Naive thymus-derived CD8-positive, alpha-beta T cell (primary cell): ENCODE measurements at regions not wholly inside any gene's neighbourhood (a gene's known extent, or its start where the extent isn't known, plus 50 kb on each side); places are given as distances from the start of the nearest gene placed in this dataset.
"Not testable (repeated sequence)": the region's sequence is repeated elsewhere in the genome, so short reads cannot be mapped to it uniquely, and the experiment has no call there.

Source experiments
- ATAC-seq, 2 donors: fragments of 150-1000 bp; cut with Tn5 transposase in 1 of 2; sonication (Bioruptor Pico), chemical (Tn5 transposase) in 1 of 2; 1 replicate in 1 of 2; 2 replicates in 1 of 2; pipeline ENCODE4 v1.10.0; 2021; ENCODE audit warnings: mild to moderate bottlenecking in 2 of 2, moderate library complexity in 2 of 2
- POLR2A ChIA-PET: fragments of 350-600 bp; sonication (Branson Sonifier 250); formaldehyde crosslinking; loops from one replicate; lab custom pipeline; 2021; ENCODE audit warnings: antibody characterized with exemption; lab: Charles Lee
- DNase-seq, 10 donors: peaks; one replicate each; pipeline versions ENCODE4 v3.0.0 to v3.0.0-alpha.2; 2020 to 2022
- H3K27ac Mint-ChIP-seq, 10 donors: one replicate each; pipeline ENCODE4 v1.8.0; 2020 to 2022; ENCODE audit warnings: mild to moderate bottlenecking in 10 of 10, mixed read lengths in 10 of 10, moderate library complexity in 4 of 10, inconsistent platforms in 1 of 10
- H3K27me3 Mint-ChIP-seq, 5 donors: one replicate each; pipeline ENCODE4 v1.8.0; 2021 to 2022; ENCODE audit warnings: mixed read lengths in 5 of 5
- H3K36me3 Mint-ChIP-seq, 3 donors: one replicate each; pipeline ENCODE4 v1.8.0; 2020 to 2022; ENCODE audit warnings: mixed read lengths in 3 of 3, mild to moderate bottlenecking in 2 of 3, inconsistent platforms in 1 of 3
- H3K4me1 Mint-ChIP-seq, 4 donors: one replicate each; pipeline ENCODE4 v1.8.0; 2021 to 2022; ENCODE audit warnings: mixed read lengths in 4 of 4
- H3K4me3 Mint-ChIP-seq, 10 donors: one replicate each; pipeline ENCODE4 v1.8.0; 2020 to 2022; ENCODE audit warnings: mild to moderate bottlenecking in 10 of 10, mixed read lengths in 10 of 10, moderate library complexity in 6 of 10, inconsistent platforms in 1 of 10
- H3K9me3 Mint-ChIP-seq, 9 donors: one replicate each; pipeline ENCODE4 v1.8.0; 2020 to 2022; ENCODE audit warnings: mixed read lengths in 9 of 9, mild to moderate bottlenecking in 3 of 9, inconsistent platforms in 1 of 9, moderate library complexity in 1 of 9

- Mint-ChIP-seq H3K27me3 (no peaks in the 10 kb centered on the region), H3K4me3 (no peak overlapping the region), H3K36me3 (no peaks in the 10 kb centered on the region), H3K4me1 (peaks cover 0 to 4% (median 0%) of the 10 kb centered on the region in 4 donors), H3K9me3 (peaks cover 0 to 8% (median 0%) of the 10 kb centered on the region in 9 donors), H3K27ac (no peak overlapping the region)
- POLR2A ChIA-PET = no interaction called here
- no peak for DNase-seq
- no peak for ATAC-seq
These were observed 55.4 kb upstream of the GRPR start for GRCh38 chrX:16067886-16068515.

- POLR2A ChIA-PET = no interaction called here
- Mint-ChIP-seq H3K9me3 (peaks cover 0 to 1% (median 0%) of the 10 kb centered on the region in 9 donors), H3K4me1 (peaks cover 0 to 4% (median 0%) of the 10 kb centered on the region in 4 donors), H3K36me3 (no peaks in the 10 kb centered on the region), H3K27ac (no peak overlapping the region), H3K27me3 (no peaks in the 10 kb centered on the region), H3K4me3 (no peak overlapping the region)
- DNase-seq = no peak
- no peak for ATAC-seq
These were observed 59.4 kb upstream of the GRPR start for GRCh38 chrX:16063921-16064320.

GRCh38 chrX:16063141-16063540 lies 60.2 kb upstream of the GRPR start:
- Mint-ChIP-seq H3K36me3 (no peaks in the 10 kb centered on the region), H3K27ac (no peak overlapping the region), H3K4me1 (peaks cover 0 to 4% (median 0%) of the 10 kb centered on the region in 4 donors), H3K9me3 (peaks cover 0 to 4% (median 0%) of the 10 kb centered on the region in 9 donors), H3K4me3 (no peak overlapping the region), H3K27me3 (no peaks in the 10 kb centered on the region)
- POLR2A ChIA-PET = no interaction called here
- no peak for ATAC-seq
- DNase-seq = no peak

GRCh38 chrX:16061296-16061695 lies 62.1 kb upstream of the GRPR start:
- Mint-ChIP-seq H3K36me3 (no peaks in the 10 kb centered on the region), H3K4me3 (no peak overlapping the region), H3K4me1 (no peaks in the 10 kb centered on the region), H3K27ac (no peak overlapping the region), H3K9me3 (peaks cover 0 to 4% (median 0%) of the 10 kb centered on the region in 9 donors), H3K27me3 (no peaks in the 10 kb centered on the region)
- ATAC-seq = no peak
- no peak for DNase-seq
- POLR2A ChIA-PET = no interaction called here

- Mint-ChIP-seq H3K4me3 (no peak overlapping the region), H3K9me3 (peaks cover 0 to 4% (median 0%) of the 10 kb centered on the region in 9 donors), H3K27ac (no peak overlapping the region), H3K27me3 (no peaks in the 10 kb centered on the region), H3K4me1 (no peaks in the 10 kb centered on the region), H3K36me3 (no peaks in the 10 kb centered on the region)
- POLR2A ChIA-PET = no interaction called here
- DNase-seq (no peak), ATAC-seq (no peak)
These were observed 63.1 kb upstream of the GRPR start for GRCh38 chrX:16060252-16060651.

GRCh38 chrX:16049126-16049525 lies 74.2 kb upstream of the GRPR start:
- H3K27ac Mint-ChIP-seq, DNase-seq, H3K4me1 Mint-ChIP-seq, ATAC-seq, H3K36me3 Mint-ChIP-seq, POLR2A ChIA-PET, H3K4me3 Mint-ChIP-seq: not testable (repeated sequence)
- Mint-ChIP-seq H3K27me3 (peaks cover 0 to 21% (median 0%) of the 10 kb centered on the region in 5 donors), H3K9me3 (peaks cover 0 to 17% (median 0%) of the 10 kb centered on the region in 9 donors)

GRCh38 chrX:16042980-16043379 lies 80.4 kb upstream of the GRPR start:
- H3K9me3 Mint-ChIP-seq = peaks cover 0 to 2% (median 0%) of the 10 kb centered on the region in 9 donors
- H3K4me3 Mint-ChIP-seq = no peak overlapping the region
- no peak for ATAC-seq
- POLR2A ChIA-PET = no interaction called here
- H3K4me1 Mint-ChIP-seq = peaks cover 0 to 9% (median 4%) of the 10 kb centered on the region in 4 donors
- no peak overlapping the region for H3K27ac Mint-ChIP-seq
- H3K27me3 Mint-ChIP-seq = peaks cover 0 to 16% (median 0%) of the 10 kb centered on the region in 5 donors
- no peak for DNase-seq
- H3K36me3 Mint-ChIP-seq = no peaks in the 10 kb centered on the region

GRCh38 chrX:16039834-16040233 lies 83.5 kb upstream of the GRPR start:
- peaks cover 0 to 9% (median under 1%) of the 10 kb centered on the region in 4 donors for H3K4me1 Mint-ChIP-seq
- POLR2A ChIA-PET = no interaction called here

GRCh38 chrX:16039363-16039762 lies 84.0 kb upstream of the GRPR start:
- Mint-ChIP-seq H3K36me3 (no peaks in the 10 kb centered on the region), H3K9me3 (peaks cover 0 to 3% (median 0%) of the 10 kb centered on the region in 9 donors), H3K27ac (no peak overlapping the region), H3K4me1 (peaks cover 0 to 9% (median under 1%) of the 10 kb centered on the region in 4 donors), H3K4me3 (no peak overlapping the region), H3K27me3 (peaks cover 0 to 5% (median 0%) of the 10 kb centered on the region in 5 donors)
- DNase-seq (no peak), ATAC-seq (no peak)
- POLR2A ChIA-PET = no interaction called here

More at GRCh38 chrX:16039834-16040233, 83.5 kb upstream of the GRPR start:
- H3K4me3 Mint-ChIP-seq = no peak overlapping the region
- H3K27ac Mint-ChIP-seq = no peak overlapping the region
- DNase-seq (no peak), ATAC-seq (no peak)
- H3K27me3 Mint-ChIP-seq = peaks cover 0 to 5% (median 0%) of the 10 kb centered on the region in 5 donors
- H3K36me3 Mint-ChIP-seq = no peaks in the 10 kb centered on the region
- peaks cover 0 to 3% (median 0%) of the 10 kb centered on the region in 9 donors for H3K9me3 Mint-ChIP-seq

GRCh38 chrX:16033331-16033730 lies 90.0 kb upstream of the GRPR start:
- POLR2A ChIA-PET = no interaction called here
- Mint-ChIP-seq H3K27me3 (peaks cover 0 to 4% (median 1%) of the 10 kb centered on the region in 5 donors), H3K4me3 (no peak overlapping the region), H3K36me3 (no peaks in the 10 kb centered on the region), H3K9me3 (peaks cover 0 to 3% (median 0%) of the 10 kb centered on the region in 9 donors), H3K27ac (no peak overlapping the region), H3K4me1 (peaks cover 0 to 1% (median 0%) of the 10 kb centered on the region in 4 donors)
- DNase-seq (no peak), ATAC-seq (no peak)

GRCh38 chrX:16028576-16028975 lies 94.8 kb upstream of the GRPR start:
- H3K27me3 Mint-ChIP-seq = peaks cover 0 to 4% (median 0%) of the 10 kb centered on the region in 5 donors
- H3K36me3 Mint-ChIP-seq = no peaks in the 10 kb centered on the region
- POLR2A ChIA-PET = no interaction called here
- DNase-seq (no peak), ATAC-seq (no peak)
- no peaks in the 10 kb centered on the region for H3K9me3 Mint-ChIP-seq
- H3K4me3 Mint-ChIP-seq = no peak overlapping the region
- H3K4me1 Mint-ChIP-seq = peaks cover 0 to 1% (median 0%) of the 10 kb centered on the region in 4 donors
- no peak overlapping the region for H3K27ac Mint-ChIP-seq

GRCh38 chrX:16023790-16024734 lies 99.3 kb upstream of the GRPR start:
- no peaks in the 10 kb centered on the region for H3K36me3 Mint-ChIP-seq
- H3K4me1 Mint-ChIP-seq = no peaks in the 10 kb centered on the region
- no peaks in the 10 kb centered on the region for H3K9me3 Mint-ChIP-seq
- no peak overlapping the region for H3K4me3 Mint-ChIP-seq
- ATAC-seq (no peak), DNase-seq (no peak)
- no peak overlapping the region for H3K27ac Mint-ChIP-seq
- H3K27me3 Mint-ChIP-seq = peaks cover 0 to 16% (median 9%) of the 10 kb centered on the region in 5 donors
- POLR2A ChIA-PET = no interaction called here
